ENCODE measurements at regions not wholly inside any gene's neighbourhood (a gene's known extent, or its start where the extent isn't known, plus 50 kb on each side); places are given as distances from the start of the nearest gene placed in this dataset.

DNA sequence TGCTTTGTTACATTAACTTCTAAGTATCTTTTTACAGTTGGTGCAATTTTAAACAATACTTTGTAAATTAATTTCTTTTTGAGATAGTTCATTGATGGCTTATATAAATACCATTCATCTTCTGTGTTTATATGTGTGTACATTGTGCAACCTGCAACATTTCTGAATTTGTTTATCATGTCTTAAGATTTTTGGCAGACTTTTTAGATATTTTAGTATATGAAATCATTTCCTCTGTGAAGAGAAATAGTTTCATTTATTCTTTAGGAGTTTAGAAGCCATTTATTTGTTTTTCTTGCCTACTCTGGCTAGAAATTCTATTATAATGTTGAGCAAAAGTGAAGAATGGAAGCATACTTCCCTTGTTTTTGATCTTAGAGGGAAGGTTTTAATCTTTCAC, 337.8 kb upstream of the DSEL start:
- TF ChIP-seq, protein P1, sequence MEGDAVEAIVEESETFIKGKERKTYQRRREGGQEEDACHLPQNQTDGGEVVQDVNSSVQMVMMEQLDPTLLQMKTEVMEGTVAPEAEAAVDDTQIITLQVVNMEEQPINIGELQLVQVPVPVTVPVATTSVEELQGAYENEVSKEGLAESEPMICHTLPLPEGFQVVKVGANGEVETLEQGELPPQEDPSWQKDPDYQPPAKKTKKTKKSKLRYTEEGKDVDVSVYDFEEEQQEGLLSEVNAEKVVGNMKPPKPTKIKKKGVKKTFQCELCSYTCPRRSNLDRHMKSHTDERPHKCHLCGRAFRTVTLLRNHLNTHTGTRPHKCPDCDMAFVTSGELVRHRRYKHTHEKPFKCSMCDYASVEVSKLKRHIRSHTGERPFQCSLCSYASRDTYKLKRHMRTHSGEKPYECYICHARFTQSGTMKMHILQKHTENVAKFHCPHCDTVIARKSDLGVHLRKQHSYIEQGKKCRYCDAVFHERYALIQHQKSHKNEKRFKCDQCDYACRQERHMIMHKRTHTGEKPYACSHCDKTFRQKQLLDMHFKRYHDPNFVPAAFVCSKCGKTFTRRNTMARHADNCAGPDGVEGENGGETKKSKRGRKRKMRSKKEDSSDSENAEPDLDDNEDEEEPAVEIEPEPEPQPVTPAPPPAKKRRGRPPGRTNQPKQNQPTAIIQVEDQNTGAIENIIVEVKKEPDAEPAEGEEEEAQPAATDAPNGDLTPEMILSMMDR (IDR thresholded peaks at IDR 0.05; ENCODE audit: low read length): no peak
- TF ChIP-seq EZH2 (IDR thresholded peaks at IDR 0.05; ENCODE audit: borderline replicate concordance, low read length): no peak

Data from OCI-LY1 (cell line).